ENCODE measurements at regions not wholly inside any gene's neighbourhood (a gene's known extent, or its start where the extent isn't known, plus 50 kb on each side); places are given as distances from the start of the nearest gene placed in this dataset.

- H3K27ac ChIP-seq (ENCODE audit: low read depth in 1 of 2, low read length in 1 of 2) = no peak overlapping the region
- no peaks in the 10 kb centered on the region for H3K4me1 ChIP-seq (ENCODE audit: control insufficient read depth in 2 of 2, insufficient read depth in 2 of 2, low read length in 2 of 2)
- no peaks in the 10 kb centered on the region for H3K27me3 ChIP-seq (ENCODE audit: control insufficient read depth in 2 of 2, insufficient read depth in 1 of 2, low read length in 1 of 2)
- H3K4me3 ChIP-seq (ENCODE audit: low read length in 2 of 2) = no peak overlapping the region
- no peaks in the 10 kb centered on the region for H3K36me3 ChIP-seq (ENCODE audit: control insufficient read depth in 2 of 2, insufficient read depth in 2 of 2, low read length in 1 of 2)
- DNase-seq (ENCODE audit: low read depth in 6 of 9, low spot score in 9 of 9) = no peak
- H3K9me3 ChIP-seq (ENCODE audit: control insufficient read depth in 2 of 2, insufficient read depth in 1 of 2, low read length in 1 of 2) = no peaks in the 10 kb centered on the region
- WGBS = 91% methylated on average over 1 of the region's 1 CpG
Measured at GRCh38 chr10:107806026-107806425, 641.5 kb upstream of the SORCS1 start.

- Histone ChIP-seq H3K4me1 (ENCODE audit: control insufficient read depth in 2 of 2, insufficient read depth in 2 of 2, low read length in 2 of 2) (no peaks in the 10 kb centered on the region), H3K9me3 (ENCODE audit: control insufficient read depth in 2 of 2, insufficient read depth in 1 of 2, low read length in 1 of 2) (no peaks in the 10 kb centered on the region), H3K36me3 (ENCODE audit: control insufficient read depth in 2 of 2, insufficient read depth in 2 of 2, low read length in 1 of 2) (no peaks in the 10 kb centered on the region), H3K27ac (ENCODE audit: low read depth in 1 of 2, low read length in 1 of 2) (no peak overlapping the region), H3K4me3 (ENCODE audit: low read length in 2 of 2) (no peak overlapping the region), H3K27me3 (ENCODE audit: control insufficient read depth in 2 of 2, insufficient read depth in 1 of 2, low read length in 1 of 2) (no peaks in the 10 kb centered on the region)
- 36% methylated on average over 4 of the region's 4 CpGs for WGBS
- DNase-seq (ENCODE audit: low read depth in 6 of 9, low spot score in 9 of 9) = no peak
Measured at GRCh38 chr10:107803546-107803945, 639.0 kb upstream of the SORCS1 start.

GRCh38 chr10:107800061-107800460, 635.6 kb upstream of the SORCS1 start:
- no peak for DNase-seq (ENCODE audit: low read depth in 6 of 9, low spot score in 9 of 9)
- no peak overlapping the region for H3K27ac ChIP-seq (ENCODE audit: low read depth in 1 of 2, low read length in 1 of 2)
- H3K27me3 ChIP-seq (ENCODE audit: control insufficient read depth in 2 of 2, insufficient read depth in 1 of 2, low read length in 1 of 2) = no peaks in the 10 kb centered on the region
- H3K4me3 ChIP-seq (ENCODE audit: low read length in 2 of 2) = no peak overlapping the region
- 66% methylated on average over 1 of the region's 1 CpG for WGBS
- H3K4me1 ChIP-seq (ENCODE audit: control insufficient read depth in 2 of 2, insufficient read depth in 2 of 2, low read length in 2 of 2) = no peaks in the 10 kb centered on the region
- no peaks in the 10 kb centered on the region for H3K36me3 ChIP-seq (ENCODE audit: control insufficient read depth in 2 of 2, insufficient read depth in 2 of 2, low read length in 1 of 2)
- no peaks in the 10 kb centered on the region for H3K9me3 ChIP-seq (ENCODE audit: control insufficient read depth in 2 of 2, insufficient read depth in 1 of 2, low read length in 1 of 2)

- no peak overlapping the region for H3K4me3 ChIP-seq (ENCODE audit: low read length in 2 of 2)
- no peaks in the 10 kb centered on the region for H3K36me3 ChIP-seq (ENCODE audit: control insufficient read depth in 2 of 2, insufficient read depth in 2 of 2, low read length in 1 of 2)
- no peaks in the 10 kb centered on the region for H3K4me1 ChIP-seq (ENCODE audit: control insufficient read depth in 2 of 2, insufficient read depth in 2 of 2, low read length in 2 of 2)
- DNase-seq (ENCODE audit: low read depth in 6 of 9, low spot score in 9 of 9) = no peak
- H3K27ac ChIP-seq (ENCODE audit: low read depth in 1 of 2, low read length in 1 of 2) = no peak overlapping the region
- H3K27me3 ChIP-seq (ENCODE audit: control insufficient read depth in 2 of 2, insufficient read depth in 1 of 2, low read length in 1 of 2) = no peaks in the 10 kb centered on the region
- H3K9me3 ChIP-seq (ENCODE audit: control insufficient read depth in 2 of 2, insufficient read depth in 1 of 2, low read length in 1 of 2) = peaks cover 0 to 3% of the 10 kb centered on the region in 2 donors
- 46% methylated on average over 1 of the region's 1 CpG for WGBS
Measured at GRCh38 chr10:107790271-107790670, 625.8 kb upstream of the SORCS1 start.

- Histone ChIP-seq H3K9me3 (ENCODE audit: control insufficient read depth in 2 of 2, insufficient read depth in 1 of 2, low read length in 1 of 2) (peaks cover 0 to 13% of the 10 kb centered on the region in 2 donors), H3K4me3 (ENCODE audit: low read length in 2 of 2) (no peak overlapping the region), H3K27me3 (ENCODE audit: control insufficient read depth in 2 of 2, insufficient read depth in 1 of 2, low read length in 1 of 2) (no peaks in the 10 kb centered on the region), H3K4me1 (ENCODE audit: control insufficient read depth in 2 of 2, insufficient read depth in 2 of 2, low read length in 2 of 2) (no peaks in the 10 kb centered on the region), H3K36me3 (ENCODE audit: control insufficient read depth in 2 of 2, insufficient read depth in 2 of 2, low read length in 1 of 2) (no peaks in the 10 kb centered on the region), H3K27ac (ENCODE audit: low read depth in 1 of 2, low read length in 1 of 2) (no peak overlapping the region)
- DNase-seq (ENCODE audit: low read depth in 6 of 9, low spot score in 9 of 9) = no peak
- 98% methylated on average over 1 of the region's 1 CpG for WGBS
Measured at GRCh38 chr10:107771066-107771465, 606.6 kb upstream of the SORCS1 start.

GRCh38 chr10:107767185-107767584, 602.7 kb upstream of the SORCS1 start:
- no peak for DNase-seq (ENCODE audit: low read depth in 6 of 9, low spot score in 9 of 9)
- H3K4me1 ChIP-seq (ENCODE audit: control insufficient read depth in 2 of 2, insufficient read depth in 2 of 2, low read length in 2 of 2) = no peaks in the 10 kb centered on the region
- no peaks in the 10 kb centered on the region for H3K36me3 ChIP-seq (ENCODE audit: control insufficient read depth in 2 of 2, insufficient read depth in 2 of 2, low read length in 1 of 2)
- 96% methylated on average over 3 of the region's 3 CpGs for WGBS
- H3K9me3 ChIP-seq (ENCODE audit: control insufficient read depth in 2 of 2, insufficient read depth in 1 of 2, low read length in 1 of 2) = peaks cover 0 to 13% of the 10 kb centered on the region in 2 donors
- H3K27me3 ChIP-seq (ENCODE audit: control insufficient read depth in 2 of 2, insufficient read depth in 1 of 2, low read length in 1 of 2) = no peaks in the 10 kb centered on the region
- H3K27ac ChIP-seq (ENCODE audit: low read depth in 1 of 2, low read length in 1 of 2) = no peak overlapping the region
- H3K4me3 ChIP-seq (ENCODE audit: low read length in 2 of 2) = no peak overlapping the region

- H3K9me3 ChIP-seq (ENCODE audit: control insufficient read depth in 2 of 2, insufficient read depth in 1 of 2, low read length in 1 of 2) = no peaks in the 10 kb centered on the region
- no peaks in the 10 kb centered on the region for H3K27me3 ChIP-seq (ENCODE audit: control insufficient read depth in 2 of 2, insufficient read depth in 1 of 2, low read length in 1 of 2)
- H3K4me1 ChIP-seq (ENCODE audit: control insufficient read depth in 2 of 2, insufficient read depth in 2 of 2, low read length in 2 of 2) = no peaks in the 10 kb centered on the region
- no peaks in the 10 kb centered on the region for H3K36me3 ChIP-seq (ENCODE audit: control insufficient read depth in 2 of 2, insufficient read depth in 2 of 2, low read length in 1 of 2)
- H3K4me3 ChIP-seq (ENCODE audit: low read length in 2 of 2) = no peak overlapping the region
- DNase-seq (ENCODE audit: low read depth in 6 of 9, low spot score in 9 of 9) = no peak
- H3K27ac ChIP-seq (ENCODE audit: low read depth in 1 of 2, low read length in 1 of 2) = no peak overlapping the region
- 86% methylated on average over 2 of the region's 2 CpGs for WGBS
Measured at GRCh38 chr10:107754814-107755213, 590.3 kb upstream of the SORCS1 start.

- DNase-seq (ENCODE audit: low read depth in 6 of 9, low spot score in 9 of 9) = no peak
- no peak overlapping the region for H3K27ac ChIP-seq (ENCODE audit: low read depth in 1 of 2, low read length in 1 of 2)
- no peaks in the 10 kb centered on the region for H3K36me3 ChIP-seq (ENCODE audit: control insufficient read depth in 2 of 2, insufficient read depth in 2 of 2, low read length in 1 of 2)
- H3K27me3 ChIP-seq (ENCODE audit: control insufficient read depth in 2 of 2, insufficient read depth in 1 of 2, low read length in 1 of 2) = no peaks in the 10 kb centered on the region
- H3K4me3 ChIP-seq (ENCODE audit: low read length in 2 of 2) = no peak overlapping the region
- H3K9me3 ChIP-seq (ENCODE audit: control insufficient read depth in 2 of 2, insufficient read depth in 1 of 2, low read length in 1 of 2) = no peaks in the 10 kb centered on the region
- WGBS = 91% methylated on average over 3 of the region's 3 CpGs
- no peaks in the 10 kb centered on the region for H3K4me1 ChIP-seq (ENCODE audit: control insufficient read depth in 2 of 2, insufficient read depth in 2 of 2, low read length in 2 of 2)
Measured at GRCh38 chr10:107749235-107749634, 584.7 kb upstream of the SORCS1 start.

GRCh38 chr10:107747851-107748250, 583.3 kb upstream of the SORCS1 start:
- Histone ChIP-seq H3K27me3 (ENCODE audit: control insufficient read depth in 2 of 2, insufficient read depth in 1 of 2, low read length in 1 of 2) (no peaks in the 10 kb centered on the region), H3K4me1 (ENCODE audit: control insufficient read depth in 2 of 2, insufficient read depth in 2 of 2, low read length in 2 of 2) (no peaks in the 10 kb centered on the region), H3K36me3 (ENCODE audit: control insufficient read depth in 2 of 2, insufficient read depth in 2 of 2, low read length in 1 of 2) (no peaks in the 10 kb centered on the region), H3K9me3 (ENCODE audit: control insufficient read depth in 2 of 2, insufficient read depth in 1 of 2, low read length in 1 of 2) (no peaks in the 10 kb centered on the region), H3K27ac (ENCODE audit: low read depth in 1 of 2, low read length in 1 of 2) (no peak overlapping the region), H3K4me3 (ENCODE audit: low read length in 2 of 2) (no peak overlapping the region)
- no peak for DNase-seq (ENCODE audit: low read depth in 6 of 9, low spot score in 9 of 9)

GRCh38 chr10:107741971-107742370, 577.5 kb upstream of the SORCS1 start:
- no peaks in the 10 kb centered on the region for H3K36me3 ChIP-seq (ENCODE audit: control insufficient read depth in 2 of 2, insufficient read depth in 2 of 2, low read length in 1 of 2)
- H3K27me3 ChIP-seq (ENCODE audit: control insufficient read depth in 2 of 2, insufficient read depth in 1 of 2, low read length in 1 of 2) = no peaks in the 10 kb centered on the region
- no peak overlapping the region for H3K27ac ChIP-seq (ENCODE audit: low read depth in 1 of 2, low read length in 1 of 2)
- DNase-seq (ENCODE audit: low read depth in 6 of 9, low spot score in 9 of 9) = no peak
- 95% methylated on average over 3 of the region's 3 CpGs for WGBS
- no peak overlapping the region for H3K4me3 ChIP-seq (ENCODE audit: low read length in 2 of 2)
- no peaks in the 10 kb centered on the region for H3K4me1 ChIP-seq (ENCODE audit: control insufficient read depth in 2 of 2, insufficient read depth in 2 of 2, low read length in 2 of 2)
- no peaks in the 10 kb centered on the region for H3K9me3 ChIP-seq (ENCODE audit: control insufficient read depth in 2 of 2, insufficient read depth in 1 of 2, low read length in 1 of 2)
